DND-41 (cell line): ENCODE measurements at regions not wholly inside any gene's neighbourhood (a gene's known extent, or its start where the extent isn't known, plus 50 kb on each side); places are given as distances from the start of the nearest gene placed in this dataset.

Source experiments
- EZH2 ChIP-seq: IDR thresholded peaks from 3 replicates; pipeline ENCODE4 v1.6.1; 2012; ENCODE audit warnings: borderline replicate concordance, low read depth, mild to moderate bottlenecking, moderate library complexity, low read length, inconsistent platforms; ENCODE audit not compliant: severe bottlenecking
- TF ChIP-seq, protein P1 (sequence below): IDR thresholded peaks from 2 replicates; pipeline ENCODE4 v1.5.1; 2012; ENCODE audit warnings: borderline replicate concordance, low read length, moderate library complexity, mild to moderate bottlenecking; ENCODE audit not compliant: poor library complexity, severe bottlenecking; ENCODE audit errors: extremely low read depth

DNA sequence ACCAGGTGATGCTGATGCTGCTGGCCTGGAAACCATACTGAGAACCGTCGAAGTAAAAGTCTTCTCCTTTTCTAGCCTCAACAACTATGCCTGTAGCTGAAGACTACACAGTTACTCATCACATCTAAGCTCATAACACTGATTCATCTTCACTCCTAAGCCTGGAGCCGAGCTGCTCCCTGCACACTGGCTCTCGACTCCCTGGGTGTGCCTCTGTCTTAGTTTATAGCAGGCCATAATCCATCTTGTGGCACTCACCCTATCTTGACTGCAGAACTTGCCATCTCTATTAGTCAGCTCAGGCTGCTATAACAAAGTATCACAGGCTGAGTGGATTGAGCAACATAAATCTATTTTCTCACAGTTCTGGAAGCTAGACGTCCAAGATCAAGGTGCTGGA is 191.0 kb downstream of the UNC5CL start:
- TF ChIP-seq, protein P1, sequence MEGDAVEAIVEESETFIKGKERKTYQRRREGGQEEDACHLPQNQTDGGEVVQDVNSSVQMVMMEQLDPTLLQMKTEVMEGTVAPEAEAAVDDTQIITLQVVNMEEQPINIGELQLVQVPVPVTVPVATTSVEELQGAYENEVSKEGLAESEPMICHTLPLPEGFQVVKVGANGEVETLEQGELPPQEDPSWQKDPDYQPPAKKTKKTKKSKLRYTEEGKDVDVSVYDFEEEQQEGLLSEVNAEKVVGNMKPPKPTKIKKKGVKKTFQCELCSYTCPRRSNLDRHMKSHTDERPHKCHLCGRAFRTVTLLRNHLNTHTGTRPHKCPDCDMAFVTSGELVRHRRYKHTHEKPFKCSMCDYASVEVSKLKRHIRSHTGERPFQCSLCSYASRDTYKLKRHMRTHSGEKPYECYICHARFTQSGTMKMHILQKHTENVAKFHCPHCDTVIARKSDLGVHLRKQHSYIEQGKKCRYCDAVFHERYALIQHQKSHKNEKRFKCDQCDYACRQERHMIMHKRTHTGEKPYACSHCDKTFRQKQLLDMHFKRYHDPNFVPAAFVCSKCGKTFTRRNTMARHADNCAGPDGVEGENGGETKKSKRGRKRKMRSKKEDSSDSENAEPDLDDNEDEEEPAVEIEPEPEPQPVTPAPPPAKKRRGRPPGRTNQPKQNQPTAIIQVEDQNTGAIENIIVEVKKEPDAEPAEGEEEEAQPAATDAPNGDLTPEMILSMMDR: no peak
- no peak for TF ChIP-seq EZH2
